ENCODE measurements at regions not wholly inside any gene's neighbourhood (a gene's known extent, or its start where the extent isn't known, plus 50 kb on each side); places are given as distances from the start of the nearest gene placed in this dataset.

- DNase-seq (ENCODE audit: extremely low read depth in 1 of 2, low read depth in 1 of 2), result no peak
These were observed 54.8 kb downstream of the NOG start for GRCh38 chr17:56648321-56648720.

- DNase-seq (ENCODE audit: extremely low read depth in 1 of 2, low read depth in 1 of 2), result no peak
These were observed 55.3 kb downstream of the NOG start for GRCh38 chr17:56648806-56649205.

- no peak for DNase-seq (ENCODE audit: extremely low read depth in 1 of 2, low read depth in 1 of 2)
These were observed 59.1 kb downstream of the NOG start for GRCh38 chr17:56652628-56653027.

GRCh38 chr17:56653877-56654276 is 60.4 kb downstream of the NOG start:
- DNase-seq (ENCODE audit: extremely low read depth in 1 of 2, low read depth in 1 of 2), result peak; percentile 6 to 8

GRCh38 chr17:56656701-56657327 is 63.3 kb downstream of the NOG start:
- DNase-seq (ENCODE audit: extremely low read depth in 1 of 2, low read depth in 1 of 2), result no peak

GRCh38 chr17:56658648-56659047 is 65.1 kb downstream of the NOG start:
- DNase-seq (ENCODE audit: extremely low read depth in 1 of 2, low read depth in 1 of 2), result no peak

- DNase-seq (ENCODE audit: extremely low read depth in 1 of 2, low read depth in 1 of 2), result no peak
These were observed 66.1 kb downstream of the NOG start for GRCh38 chr17:56659622-56660021.

- DNase-seq (ENCODE audit: extremely low read depth in 1 of 2, low read depth in 1 of 2), result no peak
These were observed 68.4 kb downstream of the NOG start for GRCh38 chr17:56661906-56662305.

GRCh38 chr17:56665864-56666263 is 72.4 kb downstream of the NOG start:
- DNase-seq (ENCODE audit: extremely low read depth in 1 of 2, low read depth in 1 of 2), result no peak

- no peak for DNase-seq (ENCODE audit: extremely low read depth in 1 of 2, low read depth in 1 of 2)
These were observed 74.5 kb downstream of the NOG start for GRCh38 chr17:56667925-56668458.

GRCh38 chr17:56672195-56672594 is 78.7 kb downstream of the NOG start:
- DNase-seq (ENCODE audit: extremely low read depth in 1 of 2, low read depth in 1 of 2), result no peak

- DNase-seq (ENCODE audit: extremely low read depth in 1 of 2, low read depth in 1 of 2), result no peak
These were observed 81.0 kb downstream of the NOG start for GRCh38 chr17:56674401-56674925.

- no peak for DNase-seq (ENCODE audit: extremely low read depth in 1 of 2, low read depth in 1 of 2)
These were observed 82.6 kb downstream of the NOG start for GRCh38 chr17:56675876-56676660.

- no peak for DNase-seq (ENCODE audit: extremely low read depth in 1 of 2, low read depth in 1 of 2)
These were observed 83.3 kb downstream of the NOG start for GRCh38 chr17:56676810-56677209.

GRCh38 chr17:56678249-56679114 is 85.0 kb downstream of the NOG start:
- no peak for DNase-seq (ENCODE audit: extremely low read depth in 1 of 2, low read depth in 1 of 2)

GRCh38 chr17:56679115-56679776 is 85.7 kb downstream of the NOG start:
- DNase-seq (ENCODE audit: extremely low read depth in 1 of 2, low read depth in 1 of 2), result no peak

GRCh38 chr17:56679777-56680422 is 86.4 kb downstream of the NOG start:
- DNase-seq (ENCODE audit: extremely low read depth in 1 of 2, low read depth in 1 of 2), result no peak

GRCh38 chr17:56680676-56681075 is 87.2 kb downstream of the NOG start:
- no peak for DNase-seq (ENCODE audit: extremely low read depth in 1 of 2, low read depth in 1 of 2)

GRCh38 chr17:56681561-56682266 is 88.2 kb downstream of the NOG start:
- DNase-seq (ENCODE audit: extremely low read depth in 1 of 2, low read depth in 1 of 2), result no peak
